Endothelial cell of umbilical vein (primary cell): ENCODE measurements at regions not wholly inside any gene's neighbourhood (a gene's known extent, or its start where the extent isn't known, plus 50 kb on each side); places are given as distances from the start of the nearest gene placed in this dataset.

Experiments
- BruUV-seq: library from RNA; stranded (reverse); fragments of 400-500 nt; replicated peaks from 2 replicates; lab custom pipeline; 2021; lab: Mats Ljungman, UMichigan
- CTCF ChIA-PET: fragments of 300-600, 350-600 bp; sonication (Branson Sonifier 250); formaldehyde crosslinking; loops from one replicate; lab custom pipeline; 2021; ENCODE audit warnings: antibody characterized with exemption, inconsistent platforms; lab: Charles Lee
- POLR2A ChIA-PET: fragments of 300-600, 350-600 bp; sonication (Branson Sonifier 250); formaldehyde crosslinking; loops from one replicate; lab custom pipeline; 2021; ENCODE audit warnings: antibody characterized with exemption, inconsistent platforms; lab: Charles Lee
- DNase-seq: peaks from one replicate; pipeline ENCODE4 v3.0.0-alpha.2; 2011; ENCODE audit warnings: low read depth, low spot score
- FAIRE-seq: peaks from 2 replicates; lab custom pipeline; 2011; peaks lifted over from hg19 to GRCh38; lab: Jason Lieb, UNC
- H2AFZ ChIP-seq: 2 replicates; pipeline ENCODE4 v1.6.0; 2012; ENCODE audit warnings: low read depth, low read length, control low read depth, inconsistent platforms
- H3K27ac ChIP-seq: 2 replicates; pipeline ENCODE4 v1.5.1; 2011; ENCODE audit warnings: low read depth, mild to moderate bottlenecking, control low read depth, low read length, moderate library complexity; ENCODE audit not compliant: insufficient read depth
- H3K27me3 ChIP-seq, 2 experiments: 2 replicates each; pipeline versions ENCODE4 v1.6.0 to v1.6.1; 2011; ENCODE audit warnings: low read length in 2 of 2, mixed read lengths in 1 of 2; ENCODE audit not compliant: control insufficient read depth in 2 of 2, insufficient read depth in 2 of 2
- H3K36me3 ChIP-seq, 2 experiments: 2 replicates in 1 of 2; 3 replicates in 1 of 2; pipeline ENCODE4 v1.5.1; 2011; ENCODE audit warnings: low read length in 2 of 2, mild to moderate bottlenecking in 1 of 2, moderate library complexity in 1 of 2; ENCODE audit not compliant: control insufficient read depth in 2 of 2, insufficient read depth in 2 of 2; ENCODE audit errors: extremely low read depth in 1 of 2
- H3K4me1 ChIP-seq: 3 replicates; pipeline ENCODE4 v1.5.1; 2011; ENCODE audit warnings: mild to moderate bottlenecking, low read length; ENCODE audit not compliant: control insufficient read depth, insufficient read depth; ENCODE audit errors: extremely low read depth
- H3K4me2 ChIP-seq: 2 replicates; pipeline ENCODE4 v1.6.1; 2011; ENCODE audit warnings: low read length, control low read depth, mixed read lengths; ENCODE audit not compliant: insufficient read depth
- H3K4me3 ChIP-seq, 3 experiments: fragments of 200-600 bp in 1 of 3; sonication (generic), shearing (Covaris generic) in 1 of 3; replicated peaks in 1 of 3; 2 replicates each; pipeline ENCODE4 v1.5.1; 2011 to 2016; ENCODE audit warnings: control low read depth in 3 of 3, low read length in 3 of 3, mild to moderate bottlenecking in 2 of 3, inconsistent platforms in 1 of 3, low read depth in 1 of 3, moderate library complexity in 1 of 3; ENCODE audit not compliant: insufficient read depth in 1 of 3
- H3K79me2 ChIP-seq: 2 replicates; pipeline ENCODE4 v1.6.0; 2012; ENCODE audit warnings: low read length, inconsistent platforms; ENCODE audit not compliant: control insufficient read depth, insufficient read depth
- H3K9ac ChIP-seq: replicated peaks from 2 replicates; pipeline ENCODE3; 2011; ENCODE audit warnings: low read length, control low read depth; ENCODE audit not compliant: insufficient read depth; ENCODE audit errors: extremely low read depth
- H3K9me1 ChIP-seq: replicated peaks from 3 replicates; pipeline ENCODE4 v1.6.0; 2011; ENCODE audit warnings: mild to moderate bottlenecking, low read length; ENCODE audit not compliant: control insufficient read depth, insufficient read depth; ENCODE audit errors: extremely low read depth
- H3K9me3 ChIP-seq: replicated peaks from 2 replicates; pipeline ENCODE4 v1.5.1; 2012; ENCODE audit warnings: low read length, inconsistent platforms; ENCODE audit not compliant: control insufficient read depth, insufficient read depth
- H4K20me1 ChIP-seq: replicated peaks from 2 replicates; pipeline ENCODE3; 2011; ENCODE audit warnings: mild to moderate bottlenecking, low read length; ENCODE audit not compliant: control insufficient read depth, insufficient read depth; ENCODE audit errors: extremely low read depth
- EZH2 ChIP-seq: IDR thresholded peaks from 2 replicates; pipeline ENCODE4 v1.6.1; 2012; ENCODE audit warnings: borderline replicate concordance, low read depth, mild to moderate bottlenecking, moderate library complexity, low read length, inconsistent platforms; ENCODE audit not compliant: severe bottlenecking
- FOS ChIP-seq: IDR thresholded peaks from 2 replicates; pipeline ENCODE4 v1.6.1; 2011; ENCODE audit warnings: mild to moderate bottlenecking, low read length, moderate library complexity, borderline replicate concordance; ENCODE audit not compliant: insufficient read depth
- GATA2 ChIP-seq: IDR thresholded peaks from 2 replicates; pipeline ENCODE4 v1.7.0; 2011; ENCODE audit warnings: low read depth, mild to moderate bottlenecking, moderate library complexity, mixed read lengths, low read length; ENCODE audit not compliant: insufficient read length, insufficient read depth
- JUN ChIP-seq: IDR thresholded peaks from 2 replicates; pipeline ENCODE4 v1.6.1; 2011; ENCODE audit warnings: borderline replicate concordance, low read depth; ENCODE audit not compliant: insufficient read length, insufficient read depth
- MYC ChIP-seq: IDR thresholded peaks from one replicate; pipeline ENCODE4 v1.6.1; 2011; ENCODE audit warnings: mild to moderate bottlenecking, low read depth, low read length
- POLR2A ChIP-seq: IDR thresholded peaks from 2 replicates; pipeline ENCODE4 v1.6.1; 2012; ENCODE audit warnings: low read depth, mild to moderate bottlenecking, control low read depth, low read length
- POLR2AphosphoS5 ChIP-seq: IDR thresholded peaks from 2 replicates; pipeline ENCODE4 v1.6.1; 2012; ENCODE audit warnings: low read depth, mild to moderate bottlenecking, control low read depth, low read length, moderate library complexity; ENCODE audit not compliant: insufficient read depth
- dilution Hi-C: fragments of 300-500 bp; cut with MboI; formaldehyde crosslinking; loops from one replicate; pipeline ENCODE4 v1.15.0; 2019; ENCODE audit warnings: low sequenced_read_pairs; ENCODE audit not compliant: extremely low pct_ligation_motif_present
- intact Hi-C: fragments of 100-400 bp; cut with micrococcal nuclease; formaldehyde crosslinking; loops from one replicate; pipeline ENCODE4 v1.10.0; 2022
- TF ChIP-seq, protein P1 (sequence below), 2 donors: IDR thresholded peaks; 1 replicate in 1 of 2; 2 replicates in 1 of 2; pipeline ENCODE4 v1.5.1; 2011; ENCODE audit warnings: low read length in 2 of 2, mild to moderate bottlenecking in 2 of 2, moderate library complexity in 2 of 2, control low read depth in 1 of 2, inconsistent platforms in 1 of 2, low read depth in 1 of 2; ENCODE audit not compliant: insufficient read depth in 1 of 2; ENCODE audit errors: extremely low read depth in 1 of 2
- TF ChIP-seq, protein P2 (sequence below): IDR thresholded peaks from 2 replicates; pipeline ENCODE4 v1.6.1; 2011; ENCODE audit not compliant: insufficient read depth, insufficient read length

DNA sequence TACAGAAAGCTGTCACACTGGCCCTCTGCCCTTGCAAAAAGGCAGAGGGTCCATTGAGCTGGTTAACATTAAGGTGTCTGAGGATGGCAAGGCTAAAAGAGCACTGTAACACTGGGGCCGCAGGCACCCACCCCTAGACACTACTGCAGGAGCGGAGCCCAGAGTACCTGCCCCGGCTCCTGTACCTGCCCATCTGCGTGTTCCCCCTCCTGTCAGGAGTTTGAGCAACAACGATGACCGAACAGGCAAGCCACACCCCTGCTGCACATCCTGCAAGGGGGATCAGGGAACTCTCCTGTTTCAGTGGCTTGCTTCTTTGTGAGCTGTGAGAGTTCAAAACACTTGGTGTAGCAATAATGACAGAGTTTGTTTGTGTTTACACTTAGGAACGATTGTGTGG is 117.4 kb upstream of the STARD13 start:
- no peak overlapping the region for H3K4me3 ChIP-seq
- DNase-seq: no peak
- no peaks in the 10 kb centered on the region for H3K9me1 ChIP-seq
- no peaks in the 10 kb centered on the region for H3K9me3 ChIP-seq
- BruUV-seq: no TSS peak
- H3K36me3 ChIP-seq: no peaks in the 10 kb centered on the region
- H3K9ac ChIP-seq: no peak overlapping the region
- ChIA-PET CTCF (no interaction called here), POLR2A (no interaction called here)
- H4K20me1 ChIP-seq: no peaks in the 10 kb centered on the region
- H3K4me1 ChIP-seq: no peaks in the 10 kb centered on the region
- no peak for FAIRE-seq
- no peaks in the 10 kb centered on the region for H3K27me3 ChIP-seq
- H3K27ac ChIP-seq: no peak overlapping the region
- no peak overlapping the region for H3K4me2 ChIP-seq
- no peaks in the 10 kb centered on the region for H3K79me2 ChIP-seq
- intact Hi-C loops (no loop called here), dilution Hi-C loops (no loop called here)
- TF ChIP-seq, protein P1, sequence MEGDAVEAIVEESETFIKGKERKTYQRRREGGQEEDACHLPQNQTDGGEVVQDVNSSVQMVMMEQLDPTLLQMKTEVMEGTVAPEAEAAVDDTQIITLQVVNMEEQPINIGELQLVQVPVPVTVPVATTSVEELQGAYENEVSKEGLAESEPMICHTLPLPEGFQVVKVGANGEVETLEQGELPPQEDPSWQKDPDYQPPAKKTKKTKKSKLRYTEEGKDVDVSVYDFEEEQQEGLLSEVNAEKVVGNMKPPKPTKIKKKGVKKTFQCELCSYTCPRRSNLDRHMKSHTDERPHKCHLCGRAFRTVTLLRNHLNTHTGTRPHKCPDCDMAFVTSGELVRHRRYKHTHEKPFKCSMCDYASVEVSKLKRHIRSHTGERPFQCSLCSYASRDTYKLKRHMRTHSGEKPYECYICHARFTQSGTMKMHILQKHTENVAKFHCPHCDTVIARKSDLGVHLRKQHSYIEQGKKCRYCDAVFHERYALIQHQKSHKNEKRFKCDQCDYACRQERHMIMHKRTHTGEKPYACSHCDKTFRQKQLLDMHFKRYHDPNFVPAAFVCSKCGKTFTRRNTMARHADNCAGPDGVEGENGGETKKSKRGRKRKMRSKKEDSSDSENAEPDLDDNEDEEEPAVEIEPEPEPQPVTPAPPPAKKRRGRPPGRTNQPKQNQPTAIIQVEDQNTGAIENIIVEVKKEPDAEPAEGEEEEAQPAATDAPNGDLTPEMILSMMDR (IDR thresholded peaks at IDR 0.05; ENCODE audit: extremely low read depth in 1 of 2, insufficient read depth in 1 of 2, low read depth in 1 of 2, low read length in 2 of 2): no peak
- no peak for TF ChIP-seq POLR2AphosphoS5
- TF ChIP-seq FOS: no peak
- no peak for TF ChIP-seq MYC
- no peak for TF ChIP-seq POLR2A
- no peak for TF ChIP-seq GATA2
- TF ChIP-seq JUN: no peak
- no peak for TF ChIP-seq EZH2
- TF ChIP-seq, protein P2, sequence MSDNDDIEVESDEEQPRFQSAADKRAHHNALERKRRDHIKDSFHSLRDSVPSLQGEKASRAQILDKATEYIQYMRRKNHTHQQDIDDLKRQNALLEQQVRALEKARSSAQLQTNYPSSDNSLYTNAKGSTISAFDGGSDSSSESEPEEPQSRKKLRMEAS: no peak
- no peak overlapping the region for H2AFZ ChIP-seq
